HepG2 (cell line): ENCODE measurements at regions not wholly inside any gene's neighbourhood (a gene's known extent, or its start where the extent isn't known, plus 50 kb on each side); places are given as distances from the start of the nearest gene placed in this dataset.

Experiments
- ATAC-seq: fragments of 200-7000 bp; cut with Tn5 transposase; 3 replicates; pipeline ENCODE4 v1.9.1; 2020; ENCODE audit warnings: mild to moderate bottlenecking, moderate library complexity
- BruUV-seq: library from RNA; stranded (reverse); fragments of 400-500 nt; replicated peaks from 2 replicates; lab custom pipeline; 2021; lab: Mats Ljungman, UMichigan
- CTCF ChIA-PET: fragments of 300-600 bp; formaldehyde crosslinking; extraction: SDS; loops from one replicate; lab custom pipeline; 2021; ENCODE audit warnings: low total read pairs, inconsistent platforms, low intra/inter-chr PET ratio; lab: Yijun Ruan, JAX
- POLR2A ChIA-PET: fragments of 350-600 bp; sonication (Branson Sonifier 250); formaldehyde crosslinking; loops from one replicate; lab custom pipeline; 2020; ENCODE audit warnings: antibody characterized with exemption, inconsistent platforms; lab: Yijun Ruan, JAX
- DNase-seq: peaks from one replicate; pipeline ENCODE4 v3.0.0-alpha.2; 2015; ENCODE audit warnings: low spot score
- FAIRE-seq: peaks from 3 replicates; lab custom pipeline; 2011; peaks lifted over from hg19 to GRCh38; lab: Jason Lieb, UNC
- H2AFZ ChIP-seq: one replicate; pipeline ENCODE4 v1.6.1; 2011; ENCODE audit warnings: low read length, inconsistent platforms
- H3K27ac ChIP-seq: fragments of 300-600 bp; 3 replicates; pipeline ENCODE4 v1.8.0; 2011; ENCODE audit warnings: mixed run types, mild to moderate bottlenecking, mixed read lengths, low read length, inconsistent platforms; ENCODE audit not compliant: insufficient read depth; ENCODE audit errors: extremely low read length
- H3K27me3 ChIP-seq, 2 experiments: fragments of 200-600 bp in 1 of 2; 2 replicates in 1 of 2; 3 replicates in 1 of 2; pipeline versions ENCODE4 v1.6.0 to v1.8.0; 2011; ENCODE audit warnings: low read length in 2 of 2, mild to moderate bottlenecking in 2 of 2, moderate library complexity in 2 of 2, inconsistent platforms in 1 of 2; ENCODE audit not compliant: insufficient read depth in 2 of 2, control insufficient read depth in 1 of 2
- H3K36me3 ChIP-seq, 2 experiments: fragments of 200-600 bp in 1 of 2; replicated peaks in 1 of 2; 2 replicates in 1 of 2; 3 replicates in 1 of 2; pipeline versions ENCODE4 v1.5.1 to v1.8.0; 2011; ENCODE audit warnings: low read length in 2 of 2, inconsistent platforms in 1 of 2; ENCODE audit not compliant: insufficient read depth in 2 of 2, control insufficient read depth in 1 of 2
- H3K4me1 ChIP-seq: 2 replicates; pipeline ENCODE4 v1.5.1; 2012; ENCODE audit warnings: low read length, inconsistent platforms; ENCODE audit not compliant: insufficient read depth
- H3K4me2 ChIP-seq: 2 replicates; pipeline ENCODE4 v1.6.0; 2011; ENCODE audit warnings: low read depth, low read length, inconsistent platforms
- H3K4me3 ChIP-seq, 3 experiments: fragments of 200-600 bp in 1 of 3; sonication (generic), shearing (Covaris generic) in 1 of 3; replicated peaks in 1 of 3; 2 replicates each; pipeline ENCODE4 v1.5.1; 2011 to 2016; ENCODE audit warnings: low read length in 3 of 3, inconsistent platforms in 2 of 3, low read depth in 2 of 3, mild to moderate bottlenecking in 2 of 3, control low read depth in 1 of 3, mixed read lengths in 1 of 3; ENCODE audit not compliant: insufficient read depth in 1 of 3
- H3K79me2 ChIP-seq: one replicate; pipeline ENCODE4 v1.6.1; 2011; ENCODE audit warnings: low read length, inconsistent platforms; ENCODE audit not compliant: insufficient read depth
- H3K9ac ChIP-seq: 2 replicates; pipeline ENCODE4 v1.6.0; 2011; ENCODE audit warnings: mild to moderate bottlenecking, low read depth, low read length, inconsistent platforms; ENCODE audit not compliant: insufficient read depth
- H3K9me3 ChIP-seq: 2 replicates; pipeline ENCODE4 v1.5.1; 2012; ENCODE audit warnings: mild to moderate bottlenecking, low read length
- H4K20me1 ChIP-seq: 2 replicates; pipeline ENCODE4 v1.6.0; 2011; ENCODE audit warnings: inconsistent platforms, mild to moderate bottlenecking, low read length, moderate library complexity; ENCODE audit not compliant: insufficient read depth
- CEBPB ChIP-seq: IDR thresholded peaks from 2 replicates; pipeline ENCODE4 v1.6.1; 2011; ENCODE audit warnings: low read depth, low read length, improper control_type of control experiment, borderline replicate concordance
- CHD4 ChIP-seq: fragments of 200-600 bp; sonication (generic); IDR thresholded peaks from 2 replicates; pipeline ENCODE4 v1.7.0; 2017; ENCODE audit warnings: mild to moderate bottlenecking, low read length, borderline replicate concordance
- CREB1 ChIP-seq, 2 experiments: fragments of 450-650 bp in 1 of 2; IDR thresholded peaks; 2 replicates each; pipeline ENCODE4 v1.6.1; 2016 to 2017; ENCODE audit warnings: control low read depth in 1 of 2, mild to moderate bottlenecking in 1 of 2, missing compliant biosample characterization in 1 of 2, missing genetic modification characterization in 1 of 2
- CSRNP1 ChIP-seq: sonication (generic); formaldehyde crosslinking; IDR thresholded peaks from 2 replicates; pipeline ENCODE4 v1.8.1; 2023; ENCODE audit warnings: mild to moderate bottlenecking, missing genetic modification reagents
- EED ChIP-seq: sonication (generic); formaldehyde crosslinking; IDR thresholded peaks from 2 replicates; pipeline ENCODE4 v1.5.0; 2020; ENCODE audit warnings: mild to moderate bottlenecking, missing genetic modification reagents
- KDM6A ChIP-seq: IDR thresholded peaks from 2 replicates; pipeline ENCODE4 v1.6.1; 2016; ENCODE audit warnings: low read depth
- KLF15 ChIP-seq: sonication (generic); formaldehyde crosslinking; IDR thresholded peaks from 2 replicates; pipeline ENCODE4 v1.8.1; 2023; ENCODE audit warnings: borderline replicate concordance, mild to moderate bottlenecking, inconsistent platforms, missing genetic modification reagents, mixed read lengths
- MEF2D ChIP-seq: sonication (generic); formaldehyde crosslinking; IDR thresholded peaks from 2 replicates; pipeline ENCODE4 v1.5.1; 2020; ENCODE audit warnings: mild to moderate bottlenecking, missing genetic modification reagents
- MIER2 ChIP-seq: IDR thresholded peaks from 2 replicates; pipeline ENCODE4 v1.6.1; 2016; ENCODE audit warnings: missing biosample characterization, missing genetic modification reagents
- SMARCE1 ChIP-seq: fragments of 450-650 bp; IDR thresholded peaks from 2 replicates; pipeline ENCODE4 v1.6.1; 2017; ENCODE audit warnings: borderline replicate concordance
- THAP7 ChIP-seq: sonication (generic); formaldehyde crosslinking; IDR thresholded peaks from 2 replicates; pipeline ENCODE4 v1.8.1; 2023; ENCODE audit warnings: mild to moderate bottlenecking, missing genetic modification reagents
- YEATS4 ChIP-seq: sonication (generic); formaldehyde crosslinking; IDR thresholded peaks from 2 replicates; pipeline ENCODE4 v1.4.0; 2020; ENCODE audit warnings: missing genetic modification reagents, borderline replicate concordance
- ZNF143 ChIP-seq: sonication (generic); formaldehyde crosslinking; IDR thresholded peaks from 2 replicates; pipeline ENCODE4 v1.4.0; 2020; ENCODE audit warnings: missing genetic modification reagents
- ZNF17 ChIP-seq: sonication (generic); formaldehyde crosslinking; IDR thresholded peaks from 2 replicates; pipeline ENCODE4 v1.5.0; 2020; ENCODE audit warnings: mild to moderate bottlenecking, missing genetic modification reagents
- ZNF33A ChIP-seq: sonication (generic); formaldehyde crosslinking; IDR thresholded peaks from 2 replicates; pipeline ENCODE4 v1.5.1; 2020; ENCODE audit warnings: missing genetic modification reagents, mild to moderate bottlenecking, moderate library complexity, borderline replicate concordance
- ZNF501 ChIP-seq: sonication (generic); formaldehyde crosslinking; IDR thresholded peaks from 2 replicates; pipeline ENCODE4 v1.5.1; 2020; ENCODE audit warnings: mild to moderate bottlenecking, moderate library complexity, missing genetic modification reagents
- ZNF709 ChIP-seq: sonication (generic); formaldehyde crosslinking; IDR thresholded peaks from 2 replicates; pipeline ENCODE4 v1.5.0; 2020; ENCODE audit warnings: mild to moderate bottlenecking, missing genetic modification reagents
- WGBS: methylation state at CpG from one replicate; pipeline ENCODE4 v1.1.6; 2017; ENCODE audit warnings: low lambda C conversion rate; 5-methylcytosine and 5-hydroxymethylcytosine counted together
- in situ Hi-C: cut with HindIII; loops from 2 replicates; pipeline ENCODE4 v1.10.0; 2017; ENCODE audit warnings: low pct_unique_long_range_greater_than_20kb; ENCODE audit not compliant: extremely low pct_ligation_motif_present
- intact Hi-C: fragments of 100-400 bp; cut with micrococcal nuclease; formaldehyde crosslinking; loops from one replicate; pipeline ENCODE4 v1.10.0; 2022; ENCODE audit not compliant: unreplicated experiment
- TF ChIP-seq, protein P1 (sequence below): sonication (generic); formaldehyde crosslinking; IDR thresholded peaks from 2 replicates; pipeline ENCODE4 v1.9.0; 2022; ENCODE audit warnings: low read depth, missing genetic modification reagents

DNA sequence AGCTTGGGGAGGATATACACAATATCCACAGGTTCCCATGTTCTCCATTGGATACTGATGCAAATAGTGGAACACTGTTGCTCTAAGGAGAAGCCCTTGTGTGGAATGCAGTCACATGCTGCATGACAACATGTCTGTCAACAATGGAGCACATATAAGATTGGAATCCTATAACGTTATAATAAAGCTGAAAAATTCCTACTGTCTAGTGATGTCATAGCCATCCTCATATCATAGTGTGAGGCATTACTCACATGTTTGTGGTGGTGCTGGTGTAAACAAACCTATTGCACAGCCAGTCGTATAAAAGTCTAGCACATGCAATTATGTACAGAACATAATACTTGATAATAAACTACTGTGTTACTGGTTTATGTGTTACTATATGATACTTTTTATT, 394.7 kb downstream of the FBXO15 start:
- H3K4me3 ChIP-seq, result no peak overlapping the region
- no TSS peak for BruUV-seq
- no peak for DNase-seq
- 32% methylated on average over 2 of the region's 2 CpGs for WGBS
- H2AFZ ChIP-seq, result no peak overlapping the region
- no peaks in the 10 kb centered on the region for H3K4me1 ChIP-seq
- no peak for TF ChIP-seq CEBPB
- no peak for TF ChIP-seq CHD4
- TF ChIP-seq MEF2D (CRISPR knock-in tag), result no peak
- no peak for TF ChIP-seq KDM6A (CRISPR knock-in tag)
- TF ChIP-seq YEATS4 (CRISPR knock-in tag), result no peak
- TF ChIP-seq ZNF709 (CRISPR knock-in tag), result no peak
- no peak for TF ChIP-seq ZNF17
- no peak for TF ChIP-seq KLF15
- no peak for TF ChIP-seq CREB1 (IDR thresholded peaks at IDR 0.05)
- TF ChIP-seq CREB1 (CRISPR knock-in tag; IDR thresholded peaks at IDR 0.05), result no peak
- TF ChIP-seq EED (CRISPR knock-in tag), result no peak
- no peak for TF ChIP-seq THAP7 (CRISPR knock-in tag)
- TF ChIP-seq ZNF501, result no peak
- TF ChIP-seq, protein P1, sequence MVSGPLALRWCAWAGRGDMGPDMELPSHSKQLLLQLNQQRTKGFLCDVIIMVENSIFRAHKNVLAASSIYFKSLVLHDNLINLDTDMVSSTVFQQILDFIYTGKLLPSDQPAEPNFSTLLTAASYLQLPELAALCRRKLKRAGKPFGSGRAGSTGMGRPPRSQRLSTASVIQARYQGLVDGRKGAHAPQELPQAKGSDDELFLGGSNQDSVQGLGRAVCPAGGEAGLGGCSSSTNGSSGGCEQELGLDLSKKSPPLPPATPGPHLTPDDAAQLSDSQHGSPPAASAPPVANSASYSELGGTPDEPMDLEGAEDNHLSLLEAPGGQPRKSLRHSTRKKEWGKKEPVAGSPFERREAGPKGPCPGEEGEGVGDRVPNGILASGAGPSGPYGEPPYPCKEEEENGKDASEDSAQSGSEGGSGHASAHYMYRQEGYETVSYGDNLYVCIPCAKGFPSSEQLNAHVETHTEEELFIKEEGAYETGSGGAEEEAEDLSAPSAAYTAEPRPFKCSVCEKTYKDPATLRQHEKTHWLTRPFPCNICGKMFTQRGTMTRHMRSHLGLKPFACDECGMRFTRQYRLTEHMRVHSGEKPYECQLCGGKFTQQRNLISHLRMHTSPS (CRISPR knock-in tag), result no peak
- TF ChIP-seq ZNF33A, result no peak
- TF ChIP-seq MIER2 (CRISPR knock-in tag), result no peak
- no peak for TF ChIP-seq SMARCE1
- TF ChIP-seq ZNF143 (CRISPR knock-in tag), result no peak
- no peak for TF ChIP-seq CSRNP1 (CRISPR knock-in tag)
- TF ChIP-seq, all 625 proteins: peak for 0
- Histone ChIP-seq H4K20me1 (no peaks in the 10 kb centered on the region), H3K79me2 (no peaks in the 10 kb centered on the region), H3K27ac (no peak overlapping the region), H3K4me2 (no peak overlapping the region), H3K9ac (no peak overlapping the region), H3K27me3 (peaks cover 0 to 3% of the 10 kb centered on the region in 2 experiments; a peak in 3 of 5 replicates), H3K36me3 (no peaks in the 10 kb centered on the region), H3K9me3 (no peaks in the 10 kb centered on the region)
- no peak for FAIRE-seq
- in situ Hi-C loops, result no loop called here
- CTCF ChIA-PET, result no interaction called here
- ATAC-seq, result no peak
- intact Hi-C loops, result no loop called here
- POLR2A ChIA-PET, result no interaction called here
